Psoas muscle (tissue), 7 donors: ENCODE measurements at regions not wholly inside any gene's neighbourhood (a gene's known extent, or its start where the extent isn't known, plus 50 kb on each side); places are given as distances from the start of the nearest gene placed in this dataset.
"Not testable (repeated sequence)": the region's sequence is repeated elsewhere in the genome, so short reads cannot be mapped to it uniquely, and the experiment has no call there.

ENCODE experiments used
- ATAC-seq, 4 donors: fragments of 200-7000 bp; cut with Tn5 transposase; one replicate each; pipeline ENCODE4 v1.9.1; 2020; ENCODE audit warnings: moderate library complexity in 3 of 4, mild to moderate bottlenecking in 2 of 4
- DNase-seq, 2 donors: peaks; one replicate each; pipeline ENCODE4 v3.0.0-alpha.2; 2020
- H3K27ac ChIP-seq: fragments of 200-600 bp; one replicate; pipeline ENCODE4 v1.8.0; 2022
- H3K27me3 ChIP-seq, 3 donors: fragments of 200-600 bp in 1 of 3; one replicate each; pipeline versions ENCODE4 v1.6.1 to v1.8.0; 2013 to 2022; ENCODE audit warnings: low read length in 2 of 3, mild to moderate bottlenecking in 2 of 3, moderate library complexity in 1 of 3; ENCODE audit not compliant: insufficient read depth in 3 of 3
- H3K36me3 ChIP-seq, 2 donors: fragments of 200-600 bp in 1 of 2; one replicate each; pipeline versions ENCODE4 v1.6.1 to v1.8.0; 2013 to 2022; ENCODE audit warnings: low read depth in 1 of 2, mild to moderate bottlenecking in 1 of 2, moderate library complexity in 1 of 2; ENCODE audit not compliant: insufficient read depth in 1 of 2
- H3K4me1 ChIP-seq: fragments of 200-600 bp; one replicate; pipeline ENCODE4 v1.8.0; 2022
- H3K4me3 ChIP-seq: fragments of 200-600 bp; one replicate; pipeline ENCODE4 v1.8.0; 2022; ENCODE audit warnings: mild to moderate bottlenecking
- H3K9me3 ChIP-seq: fragments of 200-600 bp; one replicate; pipeline ENCODE4 v1.8.0; 2022
- WGBS, 3 donors: extraction: QIAGEN DNeasy Blood & Tissue Kit; methylation state at CpG; one replicate each; pipeline versions ENCODE4 v1.1.6 to v1.1.7; 2013; 5-methylcytosine and 5-hydroxymethylcytosine counted together
- intact Hi-C, 2 donors: fragments of 100-400 bp; cut with DNase I; formaldehyde crosslinking; loops; one replicate each; pipeline versions ENCODE4 v1.11.0 to v1.14.2; 2022
- TF ChIP-seq, protein P1 (sequence below): fragments of 200-600 bp; IDR thresholded peaks from one replicate; pipeline ENCODE4 v1.8.0; 2022; ENCODE audit warnings: antibody characterized with exemption
- donor health status: healthy with polysubstance abuse.
- donor health status: DM: no; HTN: no; CAD: no; lungs with moderate emphysema.
- donor health status: Bipolar disorder and iron deficiency.
- donor health status: healthy.
- donor health status: DM: yes; HTN: yes; CAD: no.
- donor health status: DM: no; HTN: no; CAD: no.
- donor health status: DM: yes; HTN: yes; CAD: no.

DNA sequence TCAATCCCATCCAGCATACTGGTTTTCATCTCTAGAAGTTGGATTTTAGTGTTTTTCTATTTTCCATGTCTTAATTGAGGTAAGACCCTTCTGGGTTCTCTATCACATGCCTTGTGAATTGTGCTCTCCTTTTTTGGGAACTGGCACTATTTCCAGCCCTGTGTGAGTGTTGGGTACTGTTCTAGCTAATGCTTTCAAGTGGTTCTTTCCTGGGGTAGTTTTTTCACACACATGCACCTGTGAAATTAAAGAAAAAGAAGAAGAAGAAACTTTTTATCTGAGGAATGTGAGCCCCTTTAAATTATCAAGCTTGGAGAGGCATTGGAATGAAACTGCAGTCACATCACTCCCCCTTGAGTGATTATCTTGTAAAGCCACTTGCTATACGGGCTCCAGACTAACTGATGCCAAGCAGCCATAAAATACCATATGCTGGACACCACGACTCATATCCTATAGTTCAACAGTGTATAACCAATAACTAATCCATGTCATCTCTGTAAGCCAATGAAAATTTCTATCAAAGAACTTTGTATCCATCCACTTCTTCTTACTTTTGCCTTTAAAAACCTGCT lies 102.4 kb downstream of the FAM72B start:
- H3K4me1 ChIP-seq, DNase-seq, H3K4me3 ChIP-seq, H3K9me3 ChIP-seq, ATAC-seq, H3K27me3 ChIP-seq, intact Hi-C loops, H3K27ac ChIP-seq, H3K36me3 ChIP-seq: not testable (repeated sequence)
- WGBS, 3 donors = 14 to 40% (median 33%) methylated on average over 1 of the region's 2 CpGs

DNA sequence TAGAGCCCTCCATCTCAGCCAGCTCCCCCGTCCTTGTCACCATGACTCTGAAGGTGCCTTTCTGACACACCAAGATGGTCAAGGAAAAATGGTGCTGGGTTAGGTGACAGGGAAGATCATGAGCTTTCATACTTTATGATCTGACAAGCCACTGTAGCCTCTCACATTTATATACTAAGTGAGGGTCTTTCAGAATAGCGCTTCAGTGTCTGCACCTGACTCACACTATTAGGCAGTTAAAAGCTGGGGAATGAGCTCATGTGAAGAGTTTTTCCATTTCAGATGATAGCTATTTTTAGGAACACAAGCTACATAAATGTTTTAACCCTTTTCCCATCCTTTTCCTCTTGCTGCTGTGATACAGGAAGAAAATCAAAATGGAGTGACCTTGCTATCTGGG lies 101.1 kb downstream of the FAM72B start:
- intact Hi-C loops, H3K9me3 ChIP-seq, H3K27ac ChIP-seq, H3K4me3 ChIP-seq, ATAC-seq, DNase-seq, H3K4me1 ChIP-seq, H3K36me3 ChIP-seq, H3K27me3 ChIP-seq: not testable (repeated sequence)
- WGBS, 3 donors = 70 to 93% (median 78%) methylated on average over 1 of the region's 2 CpGs

DNA sequence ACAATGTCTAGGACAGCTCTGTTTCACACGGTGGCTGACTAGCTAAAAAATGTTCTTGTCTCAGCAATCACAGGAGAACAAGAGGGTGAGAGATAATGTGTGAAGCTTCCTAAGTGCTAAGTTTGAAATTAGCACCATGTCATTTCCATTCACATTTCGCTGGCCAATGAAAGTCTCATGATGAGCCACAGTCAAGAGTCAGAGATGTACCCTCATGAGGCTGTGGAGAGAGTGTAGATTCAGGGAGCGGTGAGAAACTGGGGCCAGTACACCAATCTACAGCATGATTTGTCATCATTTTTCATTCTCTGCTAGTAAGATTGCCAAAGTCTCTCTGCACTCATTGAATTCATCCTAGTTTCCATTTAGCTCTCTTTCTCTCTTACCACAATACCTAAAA lies 97.9 kb downstream of the FAM72B start:
- intact Hi-C loops, H3K9me3 ChIP-seq: not testable (repeated sequence)
- WGBS, 3 donors = 35 to 86% (median 58%) methylated on average over 1 to 3 of the region's 3 CpGs

DNA sequence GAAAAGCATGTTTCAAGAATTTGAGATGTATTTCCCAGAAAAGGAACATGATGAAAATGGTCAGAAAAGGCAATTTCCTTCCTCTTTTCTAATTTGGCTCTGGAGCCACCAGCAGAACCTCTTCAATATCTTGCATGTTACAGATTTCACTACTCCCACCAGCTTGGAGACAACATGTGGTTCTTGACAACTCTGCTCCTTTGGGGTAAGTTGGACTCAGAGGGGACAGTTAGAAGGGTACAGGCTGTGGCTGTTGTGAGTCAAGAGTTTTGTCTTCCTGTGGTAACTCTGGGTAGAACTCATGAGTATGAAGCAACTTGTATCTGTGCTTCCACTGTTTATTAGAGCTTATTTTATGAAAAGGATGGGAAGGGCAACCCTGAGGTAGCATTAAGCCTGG lies 96.9 kb downstream of the FAM72B start:
- H3K27ac ChIP-seq, H3K27me3 ChIP-seq, ATAC-seq, H3K4me1 ChIP-seq, intact Hi-C loops, H3K36me3 ChIP-seq, H3K4me3 ChIP-seq, H3K9me3 ChIP-seq, DNase-seq: not testable (repeated sequence)

More for the DNA sequence above, 97.9 kb downstream of the FAM72B start:
- ATAC-seq, H3K27me3 ChIP-seq, H3K4me1 ChIP-seq, H3K27ac ChIP-seq, DNase-seq, H3K4me3 ChIP-seq, H3K36me3 ChIP-seq: not testable (repeated sequence)

DNA sequence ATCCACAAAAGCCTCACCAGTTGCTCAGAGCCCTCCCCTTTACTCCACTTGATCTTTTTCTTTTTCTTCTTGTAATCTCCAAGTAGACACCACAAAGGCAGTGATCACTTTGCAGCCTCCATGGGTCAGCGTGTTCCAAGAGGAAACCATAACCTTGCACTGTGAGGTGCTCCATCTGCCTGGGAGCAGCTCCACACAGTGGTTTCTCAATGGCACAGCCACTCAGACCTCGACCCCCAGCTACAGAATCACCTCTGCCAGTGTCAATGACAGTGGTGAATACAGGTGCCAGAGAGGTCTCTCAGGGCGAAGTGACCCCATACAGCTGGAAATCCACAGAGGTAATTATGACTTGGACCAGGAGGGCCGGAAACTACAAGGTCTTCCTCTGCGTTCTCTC lies 95.6 kb downstream of the FAM72B start:
- H3K4me1 ChIP-seq, intact Hi-C loops, H3K36me3 ChIP-seq, H3K9me3 ChIP-seq, ATAC-seq, H3K4me3 ChIP-seq, H3K27me3 ChIP-seq, DNase-seq, H3K27ac ChIP-seq: not testable (repeated sequence)
- 55 to 85% methylated on average over 2 to 4 of the region's 5 CpGs; no CpG with 5 or more reads in 1 of the 3 donors for WGBS, 3 donors

DNA sequence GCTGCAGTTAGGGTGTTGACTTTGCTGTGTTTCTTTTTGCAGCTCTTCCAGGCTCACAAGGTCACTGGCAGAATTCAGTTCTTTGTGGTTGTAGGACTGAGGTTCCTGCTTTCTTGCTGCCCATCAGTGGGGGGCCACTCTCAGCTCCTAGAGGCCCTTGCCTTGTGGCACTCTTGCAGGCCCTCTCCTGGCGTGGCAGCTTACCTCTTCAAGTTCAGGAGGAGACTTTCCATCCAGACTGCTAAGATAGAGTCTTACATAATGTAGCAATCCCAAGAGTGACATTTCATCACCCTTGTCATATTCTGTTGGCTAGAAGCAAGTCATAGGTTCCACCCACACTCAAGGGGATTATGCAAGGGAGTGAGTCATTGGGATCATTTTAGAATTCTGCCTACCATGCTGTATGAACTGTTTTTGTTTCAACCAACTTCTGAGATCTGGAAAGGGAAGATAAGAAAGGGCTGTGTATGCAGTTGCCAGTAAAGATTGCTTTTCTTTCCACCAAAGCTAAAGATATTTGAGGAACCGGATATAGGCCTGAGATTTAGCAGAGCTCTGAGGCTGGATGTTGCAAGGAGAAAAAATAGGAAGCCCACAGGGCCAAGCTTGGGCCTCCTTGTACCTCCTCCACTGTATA lies 91.7 kb downstream of the FAM72B start:
- intact Hi-C loops, H3K27me3 ChIP-seq, H3K36me3 ChIP-seq, H3K9me3 ChIP-seq, H3K4me1 ChIP-seq, H3K4me3 ChIP-seq, H3K27ac ChIP-seq: not testable (repeated sequence)
- 33 to 68% (median 67%) methylated on average over 2 of the region's 2 CpGs for WGBS, 3 donors
- DNase-seq (peak in 1 of 2 donors; percentile 64), ATAC-seq (peak; percentile 49 to 70 (median 63))

DNA sequence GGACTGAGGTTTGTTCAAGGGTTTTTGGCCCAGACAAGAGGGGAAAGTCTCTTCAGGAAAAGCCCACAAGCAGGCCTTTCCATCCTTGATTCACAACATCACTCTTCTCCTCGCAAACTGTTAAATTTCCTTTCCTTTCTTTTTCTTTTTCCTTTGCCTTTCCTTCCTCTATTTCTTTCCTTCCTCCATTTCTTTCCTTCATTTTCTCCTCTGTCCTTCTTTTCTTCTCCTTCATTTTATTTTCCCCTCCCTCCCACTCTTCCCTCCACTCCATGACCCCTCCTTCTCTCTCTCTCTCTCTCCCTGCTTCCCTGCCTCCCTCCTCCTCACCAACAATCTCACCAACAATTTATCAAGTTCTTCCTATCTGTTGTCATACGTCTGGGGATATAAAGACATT lies 89.1 kb downstream of the FAM72B start:
- H3K27me3 ChIP-seq = not testable (repeated sequence)
- WGBS, 3 donors = 75 to 95% (median 91%) methylated on average over 1 of the region's 2 CpGs

DNA sequence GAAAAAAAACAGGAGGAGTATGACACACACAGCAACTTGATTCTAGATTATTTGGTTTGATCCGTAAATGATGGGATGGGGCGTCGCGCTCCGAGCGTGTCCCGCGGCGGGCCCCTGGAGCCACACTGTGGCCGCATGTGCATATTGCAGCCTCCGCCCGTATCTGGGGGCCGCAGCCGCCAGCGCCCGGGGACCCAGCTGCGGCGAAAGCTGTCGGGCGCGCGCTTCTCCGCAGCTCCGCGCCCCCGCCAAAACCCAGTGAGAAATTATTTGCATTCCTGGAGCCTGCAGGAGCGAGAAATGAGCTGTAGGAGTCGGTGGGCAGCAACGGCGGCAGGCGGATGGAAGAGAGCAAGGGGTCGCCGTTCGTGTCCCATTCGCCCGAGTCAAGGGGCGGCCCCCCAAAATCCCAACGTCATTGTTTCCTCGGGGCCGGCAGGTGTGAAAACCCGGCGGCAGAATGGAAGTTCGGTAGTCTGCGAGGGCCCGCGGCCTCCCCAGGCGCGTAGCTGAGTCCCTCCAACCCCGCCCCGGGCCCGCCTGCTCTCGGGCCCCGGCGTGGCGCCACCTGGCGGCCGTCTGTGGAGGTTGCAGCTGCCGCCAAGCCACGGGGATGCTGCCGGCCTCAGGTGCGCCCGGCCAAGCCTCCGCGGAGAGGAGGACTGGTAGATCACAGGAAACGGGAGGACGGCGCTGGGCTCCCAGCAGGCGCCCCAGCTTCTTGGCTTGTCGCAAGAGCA lies 86.8 kb downstream of the FAM72B start:
- intact Hi-C loops, H3K27ac ChIP-seq, H3K9me3 ChIP-seq, H3K4me1 ChIP-seq, H3K36me3 ChIP-seq, H3K27me3 ChIP-seq: not testable (repeated sequence)
- H3K4me3 ChIP-seq = peak overlapping the region; percentile 59
- peak; percentile 79 to 86 for DNase-seq
- TF ChIP-seq, protein P1, sequence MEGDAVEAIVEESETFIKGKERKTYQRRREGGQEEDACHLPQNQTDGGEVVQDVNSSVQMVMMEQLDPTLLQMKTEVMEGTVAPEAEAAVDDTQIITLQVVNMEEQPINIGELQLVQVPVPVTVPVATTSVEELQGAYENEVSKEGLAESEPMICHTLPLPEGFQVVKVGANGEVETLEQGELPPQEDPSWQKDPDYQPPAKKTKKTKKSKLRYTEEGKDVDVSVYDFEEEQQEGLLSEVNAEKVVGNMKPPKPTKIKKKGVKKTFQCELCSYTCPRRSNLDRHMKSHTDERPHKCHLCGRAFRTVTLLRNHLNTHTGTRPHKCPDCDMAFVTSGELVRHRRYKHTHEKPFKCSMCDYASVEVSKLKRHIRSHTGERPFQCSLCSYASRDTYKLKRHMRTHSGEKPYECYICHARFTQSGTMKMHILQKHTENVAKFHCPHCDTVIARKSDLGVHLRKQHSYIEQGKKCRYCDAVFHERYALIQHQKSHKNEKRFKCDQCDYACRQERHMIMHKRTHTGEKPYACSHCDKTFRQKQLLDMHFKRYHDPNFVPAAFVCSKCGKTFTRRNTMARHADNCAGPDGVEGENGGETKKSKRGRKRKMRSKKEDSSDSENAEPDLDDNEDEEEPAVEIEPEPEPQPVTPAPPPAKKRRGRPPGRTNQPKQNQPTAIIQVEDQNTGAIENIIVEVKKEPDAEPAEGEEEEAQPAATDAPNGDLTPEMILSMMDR = peak; percentile 37
- WGBS, 3 donors = 1% methylated on average over 26 to 52 of the region's 69 CpGs
- ATAC-seq = peak; percentile 94 to 98 (median 96)

More for the DNA sequence above, 89.1 kb downstream of the FAM72B start:
- H3K27ac ChIP-seq, H3K4me1 ChIP-seq, intact Hi-C loops, DNase-seq, H3K36me3 ChIP-seq, H3K9me3 ChIP-seq, ATAC-seq, H3K4me3 ChIP-seq: not testable (repeated sequence)

DNA sequence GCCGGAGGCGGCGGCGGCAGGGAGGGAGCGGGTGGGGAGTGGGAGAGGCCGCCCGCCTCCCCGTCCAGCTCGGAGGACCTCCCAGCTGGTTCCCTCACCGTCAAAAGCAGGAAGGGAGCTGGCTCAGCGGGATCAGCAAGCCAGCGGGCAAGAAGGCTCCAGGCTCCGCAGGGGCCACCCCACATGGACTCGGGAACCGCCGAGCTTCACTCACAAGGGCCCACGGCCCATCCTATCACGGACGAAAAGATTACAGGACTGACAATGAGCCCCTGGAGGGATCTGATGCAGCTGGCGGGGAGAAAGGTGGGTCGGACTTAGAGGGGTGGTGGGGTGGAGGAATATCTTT lies 86.3 kb downstream of the FAM72B start:
- peak in 2 of 4 donors; percentile 4 to 22 for ATAC-seq

DNA sequence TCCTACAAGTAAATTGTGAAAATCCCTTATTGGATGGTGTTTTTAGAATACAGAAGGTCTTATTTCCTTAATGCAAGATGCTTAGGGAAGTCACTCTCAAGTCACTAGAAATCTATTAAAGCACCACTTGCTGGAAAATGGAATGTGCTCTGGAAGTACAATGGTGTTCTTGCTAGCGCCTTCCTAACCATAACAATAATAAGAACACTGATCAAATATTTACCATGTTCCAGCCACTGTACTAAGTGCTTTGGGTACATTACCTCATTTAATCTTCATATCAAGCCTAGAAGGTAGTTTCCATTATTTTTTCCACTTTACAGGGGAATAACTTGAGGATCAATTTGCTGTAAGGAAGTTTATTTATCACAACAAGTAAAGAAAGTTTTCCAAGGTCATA lies 75.1 kb downstream of the FAM72B start:
- H3K9me3 ChIP-seq, H3K27me3 ChIP-seq, H3K4me3 ChIP-seq, H3K27ac ChIP-seq, H3K36me3 ChIP-seq, DNase-seq, intact Hi-C loops, H3K4me1 ChIP-seq, ATAC-seq: not testable (repeated sequence)
- WGBS, 3 donors = 95 to 100% (median 95%) methylated on average over 1 of the region's 1 CpG

More for the DNA sequence above, 86.3 kb downstream of the FAM72B start:
- H3K36me3 ChIP-seq, H3K27ac ChIP-seq, H3K4me1 ChIP-seq, H3K9me3 ChIP-seq, H3K27me3 ChIP-seq, intact Hi-C loops: not testable (repeated sequence)
- peak overlapping the region; percentile 59 for H3K4me3 ChIP-seq
- DNase-seq = peak; percentile 11 to 47
- WGBS, 3 donors = 9 to 18% methylated on average over 7 to 13 of the region's 21 CpGs; no CpG with 5 or more reads in 1 of the 3 donors
